ENCODE measurements at regions not wholly inside any gene's neighbourhood (a gene's known extent, or its start where the extent isn't known, plus 50 kb on each side); places are given as distances from the start of the nearest gene placed in this dataset.

- DNase-seq = no peak
Measured at GRCh38 chr11:122062763-122063162, 53.3 kb downstream of the BLID start.

GRCh38 chr11:122059565-122059964 is 56.5 kb downstream of the BLID start:
- DNase-seq = no peak

- DNase-seq = no peak
Measured at GRCh38 chr11:122050021-122050690, 65.9 kb downstream of the BLID start.

- DNase-seq = no peak
Measured at GRCh38 chr11:122048401-122048800, 67.6 kb downstream of the BLID start.

GRCh38 chr11:122046846-122047245 is 69.2 kb downstream of the BLID start:
- DNase-seq = no peak

GRCh38 chr11:122046438-122046837 is 69.6 kb downstream of the BLID start:
- no peak for DNase-seq

GRCh38 chr11:122045181-122045586 is 70.8 kb downstream of the BLID start:
- DNase-seq = no peak

GRCh38 chr11:122044086-122044485 is 71.9 kb downstream of the BLID start:
- no peak for DNase-seq

- DNase-seq = no peak
Measured at GRCh38 chr11:122042981-122043380, 73.0 kb downstream of the BLID start.

GRCh38 chr11:122040464-122040863 is 75.6 kb downstream of the BLID start:
- DNase-seq = no peak

- DNase-seq = no peak
Measured at GRCh38 chr11:122038543-122038942, 77.5 kb downstream of the BLID start.

GRCh38 chr11:122037911-122038310 is 78.1 kb downstream of the BLID start:
- no peak for DNase-seq

GRCh38 chr11:122036493-122036892 is 79.5 kb downstream of the BLID start:
- DNase-seq = no peak

- no peak for DNase-seq
Measured at GRCh38 chr11:122036018-122036417, 80.0 kb downstream of the BLID start.

- DNase-seq = no peak
Measured at GRCh38 chr11:122033631-122034030, 82.4 kb downstream of the BLID start.

- no peak for DNase-seq
Measured at GRCh38 chr11:122033193-122033592, 82.8 kb downstream of the BLID start.

GRCh38 chr11:122032317-122032716 is 83.7 kb downstream of the BLID start:
- no peak for DNase-seq

GRCh38 chr11:122031813-122032212 is 84.2 kb downstream of the BLID start:
- DNase-seq = no peak

GRCh38 chr11:122030286-122030685 is 85.7 kb downstream of the BLID start:
- DNase-seq = no peak

- DNase-seq = no peak
Measured at GRCh38 chr11:122028545-122028944, 87.5 kb downstream of the BLID start.

GRCh38 chr11:122028036-122028435 is 88.0 kb downstream of the BLID start:
- no peak for DNase-seq

GRCh38 chr11:122025757-122026156 is 90.3 kb downstream of the BLID start:
- no peak for DNase-seq

- no peak for DNase-seq
Measured at GRCh38 chr11:122024278-122024677, 91.7 kb downstream of the BLID start.

- no peak for DNase-seq
Measured at GRCh38 chr11:122023614-122024250, 92.3 kb downstream of the BLID start.

GRCh38 chr11:122022646-122023045 is 93.4 kb downstream of the BLID start:
- DNase-seq = no peak
